HUES6 (cell line): ENCODE measurements at regions not wholly inside any gene's neighbourhood (a gene's known extent, or its start where the extent isn't known, plus 50 kb on each side); places are given as distances from the start of the nearest gene placed in this dataset.
A peak's percentile ranks its signal among the peaks of the same experiment; 100 is the strongest.
"Not testable (repeated sequence)": the region's sequence is repeated elsewhere in the genome, so short reads cannot be mapped to it uniquely, and the experiment has no call there.

ENCODE experiments used
- H3K27ac ChIP-seq: 2 replicates; pipeline ENCODE4 v1.7.0; 2013; ENCODE audit warnings: low read depth, mild to moderate bottlenecking, low read length, inconsistent platforms
- H3K27me3 ChIP-seq: 2 replicates; pipeline ENCODE4 v1.6.1; 2013; ENCODE audit warnings: low read length; ENCODE audit not compliant: control insufficient read depth, insufficient read depth
- H3K36me3 ChIP-seq: 2 replicates; pipeline ENCODE4 v1.6.1; 2013; ENCODE audit warnings: low read length; ENCODE audit not compliant: control insufficient read depth, insufficient read depth
- H3K4me1 ChIP-seq: 2 replicates; pipeline ENCODE4 v1.6.1; 2013; ENCODE audit warnings: low read length; ENCODE audit not compliant: control insufficient read depth, insufficient read depth
- H3K4me3 ChIP-seq: 2 replicates; pipeline ENCODE4 v1.5.1; 2013; ENCODE audit warnings: low read depth, low read length
- H3K9ac ChIP-seq: one replicate; pipeline ENCODE4 v1.6.1; 2013; ENCODE audit warnings: mild to moderate bottlenecking, low read length
- H3K9me3 ChIP-seq: 2 replicates; pipeline ENCODE4 v1.6.1; 2013; ENCODE audit warnings: low read depth, low read length; ENCODE audit not compliant: control insufficient read depth, insufficient read depth

DNA sequence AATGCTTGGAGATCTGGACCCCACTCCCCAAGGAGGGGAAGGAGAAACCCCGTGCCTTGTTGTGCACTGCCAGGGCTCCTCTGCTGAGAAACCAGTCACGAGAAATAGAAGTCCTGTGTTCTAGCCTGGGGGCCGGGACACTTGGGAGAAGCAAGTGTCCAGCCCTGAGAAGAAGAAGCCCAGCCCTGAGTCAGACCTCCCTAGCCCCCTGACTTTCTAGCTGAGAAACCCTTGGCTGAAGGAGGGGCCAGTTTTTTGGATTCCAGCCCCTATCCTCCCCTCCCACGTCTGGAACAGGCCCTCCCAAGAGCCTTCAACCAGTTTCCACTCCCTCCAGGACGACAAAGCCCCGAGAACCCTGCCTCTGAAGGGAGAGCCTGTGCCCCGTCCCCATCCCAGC, 100.5 kb downstream of the NAV1 start:
- Histone ChIP-seq H3K36me3 (no peaks in the 10 kb centered on the region), H3K27me3 (peaks cover 8% of the 10 kb centered on the region; the same call in 1 of the 2 replicates), H3K4me3 (no peak overlapping the region), H3K27ac (no peak overlapping the region), H3K9me3 (no peaks in the 10 kb centered on the region), H3K9ac (no peak overlapping the region), H3K4me1 (peaks cover 13% of the 10 kb centered on the region)

DNA sequence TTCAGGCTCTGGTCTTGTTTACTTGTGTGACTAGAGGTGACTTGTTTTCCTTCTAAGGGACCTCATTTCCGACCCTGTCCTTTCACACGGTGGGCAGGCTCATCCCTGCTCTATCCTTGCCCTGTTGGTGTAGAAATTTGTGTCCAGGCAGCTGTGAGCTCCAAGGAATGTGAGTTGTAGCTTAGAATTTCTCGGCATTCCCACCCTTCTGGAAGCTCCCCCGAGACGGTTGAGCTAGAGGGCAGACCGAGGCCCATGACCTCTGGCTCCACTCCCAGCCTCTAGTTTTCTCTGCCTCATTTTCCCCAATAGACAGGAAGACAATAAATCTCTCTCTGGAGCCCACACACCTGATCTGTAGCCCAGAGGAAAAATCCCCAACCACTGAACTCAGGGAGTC, 100.9 kb downstream of the NAV1 start:
- Histone ChIP-seq H3K36me3 (no peaks in the 10 kb centered on the region), H3K9ac (no peak overlapping the region), H3K4me3 (no peak overlapping the region), H3K27ac (no peak overlapping the region), H3K9me3 (no peaks in the 10 kb centered on the region), H3K27me3 (peaks cover 8% of the 10 kb centered on the region; the same call in 1 of the 2 replicates), H3K4me1 (peaks cover 13% of the 10 kb centered on the region)

DNA sequence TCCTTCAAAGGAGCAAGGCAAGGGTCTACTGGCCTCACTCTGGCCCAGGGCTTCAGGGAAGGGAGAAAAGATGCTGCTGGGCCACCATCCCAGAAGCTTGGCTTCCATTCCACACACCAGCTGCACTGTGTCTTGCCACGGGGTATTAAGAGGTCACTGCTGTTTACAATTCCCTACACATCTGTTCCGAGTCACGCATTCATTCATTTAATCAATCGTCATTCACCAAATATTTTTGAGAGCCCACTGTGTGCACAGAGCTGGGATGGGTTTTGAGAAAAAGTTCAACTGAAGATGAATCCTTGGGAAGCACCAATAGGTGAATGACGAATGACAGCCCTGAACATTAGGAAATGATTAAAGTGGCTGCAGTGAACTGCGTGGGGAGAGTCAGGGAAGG, 101.7 kb downstream of the NAV1 start:
- H3K27ac ChIP-seq: no peak overlapping the region
- H3K36me3 ChIP-seq: no peaks in the 10 kb centered on the region
- no peak overlapping the region for H3K9ac ChIP-seq
- no peak overlapping the region for H3K4me3 ChIP-seq
- peaks cover 11% of the 10 kb centered on the region for H3K4me1 ChIP-seq
- peaks cover 10% of the 10 kb centered on the region for H3K27me3 ChIP-seq
- no peaks in the 10 kb centered on the region for H3K9me3 ChIP-seq

DNA sequence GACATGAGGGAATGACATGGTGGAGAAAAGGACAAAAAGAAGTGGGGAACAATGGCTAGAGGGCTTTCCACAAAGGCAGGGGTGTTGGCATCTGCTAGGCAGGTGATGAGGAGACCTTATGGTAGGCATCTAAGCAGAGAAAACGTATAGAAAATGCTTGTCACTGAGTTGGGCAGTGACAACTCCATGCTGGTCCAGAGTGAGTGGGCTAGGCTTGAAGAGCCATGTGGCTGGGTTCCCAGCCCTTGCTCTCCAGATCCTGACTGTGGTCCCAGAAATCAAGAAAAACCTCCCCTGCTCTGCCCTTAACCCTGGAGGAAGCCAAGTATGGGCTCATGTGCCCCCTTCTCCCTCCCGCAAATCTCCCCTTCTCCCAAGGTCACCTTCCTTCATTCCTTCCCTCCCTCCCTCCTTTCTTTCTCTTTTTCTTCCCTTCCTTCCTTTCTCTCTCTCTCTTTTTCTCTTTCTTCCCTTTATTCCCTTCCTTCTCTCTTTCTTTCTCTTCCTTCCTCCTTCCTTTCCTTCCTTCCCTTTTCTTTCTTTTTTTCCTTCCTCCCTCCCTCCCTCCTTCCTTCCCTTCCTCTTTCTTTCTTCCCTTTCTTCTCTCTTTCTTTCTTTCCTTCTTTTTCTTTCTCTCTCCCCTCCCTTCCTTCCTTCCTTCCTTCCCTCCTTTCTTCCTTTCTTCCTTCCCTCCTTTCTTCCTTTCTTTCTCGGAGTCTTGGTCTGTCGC, 102.8 kb downstream of the NAV1 start:
- no peak overlapping the region for H3K27ac ChIP-seq
- H3K9ac ChIP-seq: no peak overlapping the region
- H3K36me3 ChIP-seq: no peaks in the 10 kb centered on the region
- H3K4me3 ChIP-seq: no peak overlapping the region
- H3K4me1 ChIP-seq: peaks cover under 1% of the 10 kb centered on the region; the same call in 1 of the 2 replicates
- H3K27me3 ChIP-seq: peaks cover 21% of the 10 kb centered on the region
- H3K9me3 ChIP-seq: no peaks in the 10 kb centered on the region

DNA sequence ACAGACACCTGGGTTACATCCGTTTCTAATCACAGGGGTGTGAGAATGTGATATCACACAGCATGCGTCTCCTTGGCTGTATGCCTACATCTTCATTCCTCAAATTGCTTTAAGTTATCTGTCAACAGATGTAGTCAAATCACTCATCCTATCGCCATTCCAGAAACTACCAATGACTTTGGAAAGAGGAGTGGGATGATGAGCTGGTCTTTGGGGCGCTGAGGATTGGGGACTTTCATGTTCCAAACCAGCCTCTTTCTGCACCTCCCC, 104.8 kb downstream of the NAV1 start:
- H3K27me3 ChIP-seq: peaks cover 35% of the 10 kb centered on the region
- H3K9ac ChIP-seq: no peak overlapping the region
- H3K36me3 ChIP-seq: no peaks in the 10 kb centered on the region
- no peak overlapping the region for H3K4me3 ChIP-seq
- no peaks in the 10 kb centered on the region for H3K9me3 ChIP-seq
- H3K4me1 ChIP-seq: peaks cover 8% of the 10 kb centered on the region; the same call in 1 of the 2 replicates
- no peak overlapping the region for H3K27ac ChIP-seq

DNA sequence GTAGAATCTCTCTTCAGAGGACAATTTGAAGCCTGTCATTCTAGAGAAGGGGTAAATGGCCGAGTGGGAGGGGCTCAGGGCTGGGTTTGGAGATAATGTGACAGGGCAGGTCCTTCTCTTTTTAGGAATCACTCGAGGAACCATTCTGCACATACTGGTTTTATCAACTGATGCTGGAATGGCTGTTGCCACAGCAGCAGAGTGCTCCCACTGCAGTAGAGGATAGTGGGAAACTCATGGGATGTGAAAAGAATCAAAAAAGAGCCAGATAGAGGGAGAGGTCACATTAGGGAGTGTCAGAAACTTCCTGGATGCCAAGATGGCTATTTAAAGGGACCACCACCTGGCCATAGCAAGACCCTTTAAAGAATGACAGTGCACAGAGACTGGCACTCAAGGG, 105.3 kb downstream of the NAV1 start:
- Histone ChIP-seq H3K27ac (no peak overlapping the region), H3K4me1 (peaks cover 8% of the 10 kb centered on the region; the same call in 1 of the 2 replicates), H3K4me3 (no peak overlapping the region), H3K36me3 (no peaks in the 10 kb centered on the region), H3K9ac (no peak overlapping the region), H3K9me3 (no peaks in the 10 kb centered on the region), H3K27me3 (peaks cover 39% of the 10 kb centered on the region)

DNA sequence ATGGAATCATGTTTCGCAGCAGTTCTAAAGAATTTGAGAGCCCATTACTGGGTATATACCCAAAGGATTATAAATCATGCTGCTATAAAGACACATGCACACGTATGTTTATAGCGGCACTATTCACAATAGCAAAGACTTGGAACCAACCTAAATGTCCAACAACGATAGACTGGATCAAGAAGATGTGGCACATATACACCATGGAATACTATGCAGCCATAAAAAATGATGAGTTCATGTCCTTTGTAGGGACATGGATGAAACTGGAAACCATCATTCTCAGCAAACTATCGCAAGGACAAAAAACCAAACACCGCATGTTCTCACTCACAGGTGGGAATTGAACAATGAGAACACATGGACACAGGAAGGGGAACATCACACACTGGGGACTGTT, 106.1 kb downstream of the NAV1 start:
- not testable (repeated sequence) for H3K4me3 ChIP-seq, H3K36me3 ChIP-seq, H3K9ac ChIP-seq, H3K9me3 ChIP-seq, H3K4me1 ChIP-seq, H3K27ac ChIP-seq
- peaks cover 47% of the 10 kb centered on the region for H3K27me3 ChIP-seq

DNA sequence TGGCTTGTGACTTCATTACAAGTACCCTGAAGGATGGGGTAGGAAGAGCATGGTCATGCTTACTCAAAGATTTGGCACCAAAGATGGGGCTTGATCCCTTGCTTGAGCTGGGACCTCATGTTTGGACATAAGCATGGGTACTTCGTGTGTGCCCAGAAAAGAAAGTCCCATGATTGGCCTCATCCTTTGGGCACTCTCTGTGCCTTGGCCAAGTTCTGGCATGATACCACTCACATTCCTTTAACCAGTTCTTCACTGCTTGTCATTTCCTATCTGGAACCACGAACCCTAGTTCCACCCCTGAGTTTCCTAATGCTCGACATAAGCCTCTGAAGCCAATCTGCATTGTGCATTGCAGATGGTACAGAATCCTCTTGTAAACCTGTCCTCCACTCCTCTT, 107.0 kb downstream of the NAV1 start:
- no peak overlapping the region for H3K27ac ChIP-seq
- H3K9ac ChIP-seq: no peak overlapping the region
- H3K4me3 ChIP-seq: no peak overlapping the region
- peaks cover 55% of the 10 kb centered on the region for H3K27me3 ChIP-seq
- peaks cover 13% of the 10 kb centered on the region for H3K4me1 ChIP-seq
- H3K36me3 ChIP-seq: no peaks in the 10 kb centered on the region
- no peaks in the 10 kb centered on the region for H3K9me3 ChIP-seq

DNA sequence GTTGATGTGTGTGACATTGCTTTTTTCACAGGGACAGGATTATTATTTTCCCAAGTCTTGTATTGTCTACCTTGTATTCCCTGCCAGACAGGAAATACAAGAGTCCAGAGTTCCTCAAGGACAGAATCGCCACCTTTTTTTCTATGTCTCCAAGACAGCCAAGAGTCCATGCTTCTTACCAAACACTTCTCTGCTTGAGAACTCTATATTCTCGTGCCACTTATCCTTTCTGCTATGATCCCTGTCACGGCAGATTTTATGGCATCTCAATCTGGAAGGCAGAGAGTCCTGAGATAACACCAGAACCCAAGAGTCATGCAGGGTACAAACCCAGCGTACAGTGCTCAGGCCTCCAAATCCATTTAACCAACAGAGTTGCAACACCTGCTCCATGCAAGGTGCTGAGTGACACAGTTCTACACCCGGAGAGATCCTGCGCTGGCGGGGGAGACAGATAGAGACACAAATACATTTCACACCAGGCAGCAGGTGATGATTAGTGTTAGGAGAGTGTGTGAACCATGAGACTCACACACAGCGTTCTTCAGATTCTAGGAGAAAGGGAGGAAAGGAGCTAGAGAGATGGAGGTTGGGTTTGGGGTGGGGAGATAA, 107.6 kb downstream of the NAV1 start:
- Histone ChIP-seq H3K9ac (no peak overlapping the region), H3K27me3 (peaks cover 58% of the 10 kb centered on the region), H3K9me3 (no peaks in the 10 kb centered on the region), H3K36me3 (no peaks in the 10 kb centered on the region), H3K4me3 (no peak overlapping the region), H3K27ac (no peak overlapping the region), H3K4me1 (peaks cover 19% of the 10 kb centered on the region)

DNA sequence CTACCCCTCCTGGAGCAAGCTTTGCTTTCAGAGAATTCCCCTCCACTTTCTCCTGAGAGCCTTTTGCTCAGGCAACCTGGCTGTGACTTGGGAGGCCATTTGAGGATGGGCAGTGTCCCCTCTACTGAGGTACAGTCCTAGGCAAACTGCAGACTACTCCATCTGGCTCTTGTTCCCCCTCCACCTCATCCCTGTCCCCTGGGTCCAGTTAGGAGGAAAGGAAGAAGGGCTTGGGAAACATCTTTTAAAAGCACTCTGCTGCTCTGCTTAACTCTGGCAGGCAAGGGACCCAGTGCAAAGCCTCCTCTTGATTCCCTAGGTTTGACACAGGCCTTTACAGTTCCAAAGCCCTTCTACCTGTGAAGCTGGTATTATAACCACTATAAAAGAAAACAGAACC, 108.2 kb downstream of the NAV1 start:
- no peaks in the 10 kb centered on the region for H3K36me3 ChIP-seq
- no peak overlapping the region for H3K27ac ChIP-seq
- no peaks in the 10 kb centered on the region for H3K9me3 ChIP-seq
- no peak overlapping the region for H3K9ac ChIP-seq
- peaks cover 59% of the 10 kb centered on the region for H3K27me3 ChIP-seq
- peaks cover 24% of the 10 kb centered on the region for H3K4me1 ChIP-seq
- H3K4me3 ChIP-seq: peak overlapping the region; percentile 79; the same call in 1 of the 2 replicates

DNA sequence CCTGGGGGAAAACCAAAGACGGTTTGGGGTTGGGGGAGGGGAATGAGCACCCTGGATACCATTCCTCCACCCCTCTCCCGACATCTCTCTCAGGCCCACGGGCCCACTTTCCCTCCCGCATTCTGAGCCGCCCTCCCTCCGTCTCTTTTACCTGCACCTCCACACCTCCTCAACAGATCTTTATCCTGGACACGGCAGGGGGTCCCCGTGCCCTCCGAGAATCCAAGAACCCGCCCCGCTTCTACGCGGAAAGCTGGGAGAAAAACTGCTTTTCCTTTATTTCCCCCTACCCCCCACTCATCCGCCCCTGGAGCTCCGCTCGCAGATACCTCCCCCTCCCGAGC, 108.8 kb downstream of the NAV1 start:
- Histone ChIP-seq H3K9me3 (no peaks in the 10 kb centered on the region), H3K36me3 (no peaks in the 10 kb centered on the region), H3K4me1 (peaks cover 24% of the 10 kb centered on the region), H3K4me3 (peak overlapping the region; percentile 79), H3K27ac (no peak overlapping the region), H3K9ac (no peak overlapping the region), H3K27me3 (peaks cover 59% of the 10 kb centered on the region)
